EL (cell line): ENCODE measurements at regions not wholly inside any gene's neighbourhood (a gene's known extent, or its start where the extent isn't known, plus 50 kb on each side); places are given as distances from the start of the nearest gene placed in this dataset.

Experiments used
- DNase-seq: peaks from one replicate; pipeline ENCODE4 v3.0.0-alpha.2; 2016

DNA sequence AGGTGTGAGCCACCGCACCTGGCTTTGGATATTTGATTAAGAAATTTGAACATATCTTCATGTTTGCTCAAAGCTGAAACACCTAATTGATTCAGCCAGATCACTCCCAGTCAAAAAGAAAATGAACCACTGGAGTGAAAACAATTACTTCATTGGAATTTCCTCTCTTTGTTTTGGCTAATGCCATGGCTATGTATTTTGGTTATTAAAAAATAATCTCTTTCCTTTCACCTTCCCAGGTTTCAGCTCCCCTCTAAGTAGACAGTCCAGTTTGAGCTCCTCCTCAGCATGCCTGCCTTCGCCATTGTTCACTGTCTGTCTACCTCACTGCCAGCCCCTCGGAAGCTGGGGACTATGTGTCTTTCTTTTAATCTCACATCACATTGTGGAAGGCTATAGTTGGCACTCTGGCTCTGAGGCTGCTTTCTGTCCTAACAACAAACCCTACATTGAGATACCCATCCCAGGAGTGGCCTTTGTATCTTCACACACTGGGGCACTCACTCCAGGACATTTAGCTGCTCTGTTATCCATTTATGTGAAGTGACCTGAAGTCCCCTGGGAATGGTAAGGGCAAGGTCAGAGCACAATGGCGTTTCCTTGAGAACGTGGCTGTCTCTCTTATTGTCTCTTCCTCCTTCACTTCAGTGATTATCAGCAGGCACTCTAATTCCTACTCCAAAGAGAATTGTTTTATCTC lies 764.0 kb upstream of the CITED2 start:
- DNase-seq, result no peak

DNA sequence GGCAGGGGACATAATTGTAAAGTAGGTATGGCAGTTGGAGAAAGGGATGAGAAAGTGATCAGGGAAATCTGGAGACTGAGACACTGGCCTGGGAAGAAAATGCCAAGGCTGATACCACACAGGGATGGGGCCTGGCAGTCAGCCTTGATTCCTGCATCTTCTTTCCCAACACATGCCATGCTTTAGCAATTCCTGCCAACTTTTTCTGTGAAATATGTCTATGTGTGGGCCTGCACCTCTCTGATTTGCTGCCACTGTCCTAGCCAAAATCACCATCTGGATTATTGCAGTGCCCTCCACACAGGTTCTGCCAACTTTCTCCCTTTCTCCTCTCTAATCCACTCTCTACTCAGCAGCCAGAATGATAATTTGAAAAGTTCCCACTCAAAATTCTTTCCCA lies 759.8 kb upstream of the CITED2 start:
- DNase-seq, result no peak

- no peak for DNase-seq
Measured at GRCh38 chr6:140130074-140130473, 755.6 kb upstream of the CITED2 start.

DNA sequence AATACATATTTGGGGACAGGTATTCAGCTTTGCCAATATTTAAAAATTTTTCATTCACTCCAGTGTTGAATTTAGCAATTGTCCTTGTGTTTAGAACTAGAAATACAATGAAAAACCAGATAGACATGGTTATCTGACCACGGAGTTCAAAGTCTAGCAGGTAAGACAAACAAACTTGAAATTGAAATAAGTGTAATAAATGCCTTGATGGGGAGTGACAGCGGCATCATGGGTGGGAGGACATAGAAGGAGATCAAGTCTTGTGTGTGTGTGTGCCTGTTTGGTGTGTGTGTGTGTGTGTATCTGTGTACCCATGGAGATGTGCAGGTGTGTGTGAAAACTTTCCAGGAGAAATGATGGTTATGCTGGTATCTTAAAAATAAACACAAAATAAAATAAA lies 750.0 kb upstream of the CITED2 start:
- DNase-seq, result no peak

GRCh38 chr6:140108167-140108566 lies 733.7 kb upstream of the CITED2 start:
- DNase-seq, result no peak

GRCh38 chr6:140107216-140107615 lies 732.8 kb upstream of the CITED2 start:
- no peak for DNase-seq

GRCh38 chr6:140105857-140106256 lies 731.4 kb upstream of the CITED2 start:
- peak; percentile 12 for DNase-seq

- no peak for DNase-seq
Measured at GRCh38 chr6:140105241-140105640, 730.8 kb upstream of the CITED2 start.

GRCh38 chr6:140101818-140102217 lies 727.4 kb upstream of the CITED2 start:
- DNase-seq, result no peak

- DNase-seq, result no peak
Measured at GRCh38 chr6:140101367-140101766, 726.9 kb upstream of the CITED2 start.

- no peak for DNase-seq
Measured at GRCh38 chr6:140095532-140095931, 721.1 kb upstream of the CITED2 start.

DNA sequence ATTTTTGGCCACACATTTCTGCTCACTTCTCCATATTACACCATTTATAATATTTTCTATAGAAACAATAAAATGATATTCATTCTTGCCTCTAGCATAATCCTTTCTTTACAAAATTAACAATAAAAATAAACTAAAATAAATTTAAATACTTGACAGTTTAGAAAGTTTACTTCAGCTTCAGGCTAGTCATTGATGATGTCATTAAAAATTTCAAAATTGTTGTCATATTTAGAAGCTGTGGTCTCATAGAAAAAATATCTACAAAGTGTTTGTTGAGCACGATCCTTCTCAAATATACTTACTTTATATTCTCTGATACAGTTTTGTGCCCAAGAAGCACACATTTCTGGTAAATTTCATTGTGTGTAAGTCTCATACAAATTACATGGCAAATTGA lies 717.4 kb upstream of the CITED2 start:
- no peak for DNase-seq

GRCh38 chr6:140090871-140091270 lies 716.4 kb upstream of the CITED2 start:
- no peak for DNase-seq

GRCh38 chr6:140083375-140083774 lies 708.9 kb upstream of the CITED2 start:
- DNase-seq, result no peak

GRCh38 chr6:140082867-140083297 lies 708.4 kb upstream of the CITED2 start:
- DNase-seq, result peak; percentile 48

- DNase-seq, result peak; percentile 47
Measured at GRCh38 chr6:140079328-140079727, 704.9 kb upstream of the CITED2 start.

DNA sequence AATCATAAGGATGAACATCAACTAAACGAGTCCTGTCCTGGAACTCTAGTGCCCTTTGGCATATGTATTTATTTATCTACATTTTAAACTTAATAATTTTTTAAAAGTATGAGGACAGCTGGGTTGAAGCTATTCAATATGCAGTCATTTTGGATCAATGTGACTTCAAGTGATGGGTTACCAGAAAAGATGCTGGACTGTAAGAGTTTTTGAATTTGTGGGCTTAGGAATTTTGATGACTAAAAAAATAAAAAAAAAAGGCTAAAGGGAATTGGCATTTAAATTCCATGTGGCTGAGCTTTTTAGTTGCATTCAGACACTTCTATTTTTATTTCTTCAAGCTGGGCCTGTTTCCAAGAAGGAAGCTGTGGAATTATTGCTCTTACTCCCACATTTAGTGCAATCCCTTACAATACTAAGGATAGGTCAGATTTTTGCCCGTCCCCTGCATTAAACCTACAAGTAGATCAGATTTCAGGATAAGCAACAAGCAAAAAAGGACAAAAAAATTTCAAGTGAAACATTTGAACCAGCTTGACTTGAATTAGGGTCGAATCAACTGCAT lies 704.2 kb upstream of the CITED2 start:
- DNase-seq, result peak; percentile 96

DNA sequence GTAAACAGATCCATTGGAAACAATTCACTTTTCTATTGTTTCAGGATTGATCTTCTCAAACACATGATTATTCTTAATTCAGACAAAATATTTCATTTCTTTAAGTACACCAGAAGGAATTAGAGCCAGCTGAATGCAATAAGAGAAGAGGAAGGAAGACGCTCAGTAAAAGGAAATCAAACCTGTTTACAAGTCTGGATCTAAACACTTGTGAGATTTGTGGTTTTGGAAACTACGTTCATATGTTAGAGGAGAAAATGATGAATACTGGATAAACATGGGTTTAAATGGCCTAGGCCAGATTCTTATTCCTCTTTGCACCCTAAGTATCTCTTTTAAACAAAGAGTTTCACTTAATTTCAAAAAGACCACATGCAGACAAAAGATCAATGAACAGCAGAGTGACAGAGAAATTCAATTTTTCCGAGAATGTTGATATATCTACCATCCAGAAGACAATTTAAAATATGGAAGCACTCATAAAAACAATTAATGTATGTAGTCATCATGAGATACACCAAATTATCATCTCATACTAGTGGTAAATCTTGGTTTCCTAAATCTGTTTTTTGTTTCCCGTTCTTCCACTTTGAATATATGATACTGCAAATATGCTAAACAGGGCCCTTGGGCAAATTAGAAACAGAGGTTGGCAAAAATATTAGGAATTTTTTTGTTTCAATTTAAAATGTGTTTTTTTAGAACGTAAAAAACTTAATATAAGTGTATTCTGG lies 703.5 kb upstream of the CITED2 start:
- no peak for DNase-seq

GRCh38 chr6:140076105-140076504 lies 701.7 kb upstream of the CITED2 start:
- DNase-seq, result no peak

GRCh38 chr6:140073456-140073855 lies 699.0 kb upstream of the CITED2 start:
- DNase-seq, result peak; percentile 52

GRCh38 chr6:140071601-140072062 lies 697.2 kb upstream of the CITED2 start:
- DNase-seq, result peak; percentile 90

DNA sequence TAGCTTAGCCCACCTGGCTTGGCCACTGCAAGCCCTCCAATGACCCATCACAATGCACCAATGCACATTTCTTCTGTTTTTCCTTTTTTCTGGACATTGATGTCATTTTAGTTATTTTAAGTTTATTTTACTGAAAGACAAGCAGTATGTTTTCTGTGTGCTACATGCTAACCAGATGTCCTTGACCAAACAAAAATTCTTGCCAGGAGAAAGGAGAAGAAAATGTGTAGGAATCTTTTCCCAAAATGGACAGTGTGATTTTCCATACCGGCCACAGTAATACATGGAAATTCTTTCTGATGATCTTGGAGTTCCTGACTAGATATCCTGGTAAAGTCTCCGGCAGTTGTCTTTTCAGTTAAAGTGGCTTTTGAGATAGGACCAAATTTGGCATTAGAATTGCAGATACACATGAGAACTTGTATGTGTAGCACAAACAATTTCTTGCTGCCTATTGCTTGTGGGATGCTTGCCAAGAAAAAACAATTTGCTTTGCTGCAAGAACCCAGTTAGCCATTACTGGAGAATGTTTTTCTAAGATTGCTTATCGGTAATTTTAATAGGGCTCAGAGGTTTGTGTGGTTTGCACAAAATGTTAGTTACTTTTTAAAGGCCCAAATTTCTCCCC lies 696.5 kb upstream of the CITED2 start:
- DNase-seq, result peak; percentile 93

DNA sequence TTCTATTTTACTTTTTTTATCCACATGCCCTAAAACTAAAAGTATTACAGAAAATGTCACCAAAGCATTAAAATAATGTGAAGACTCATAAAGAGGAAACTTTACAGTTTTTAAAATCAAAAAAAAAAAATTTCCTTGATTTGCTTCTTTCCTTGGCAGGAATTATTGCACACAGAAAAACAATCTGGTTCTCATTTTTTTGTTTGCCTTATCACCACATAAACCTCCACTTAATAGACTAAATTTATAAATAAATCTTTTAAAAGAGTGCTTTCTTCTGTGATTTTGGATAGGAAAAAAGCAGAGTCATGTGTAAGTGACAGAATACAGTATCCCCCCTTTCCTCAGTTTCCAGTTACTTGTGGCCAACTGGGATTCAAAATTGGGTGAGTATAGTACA lies 695.1 kb upstream of the CITED2 start:
- no peak for DNase-seq

DNA sequence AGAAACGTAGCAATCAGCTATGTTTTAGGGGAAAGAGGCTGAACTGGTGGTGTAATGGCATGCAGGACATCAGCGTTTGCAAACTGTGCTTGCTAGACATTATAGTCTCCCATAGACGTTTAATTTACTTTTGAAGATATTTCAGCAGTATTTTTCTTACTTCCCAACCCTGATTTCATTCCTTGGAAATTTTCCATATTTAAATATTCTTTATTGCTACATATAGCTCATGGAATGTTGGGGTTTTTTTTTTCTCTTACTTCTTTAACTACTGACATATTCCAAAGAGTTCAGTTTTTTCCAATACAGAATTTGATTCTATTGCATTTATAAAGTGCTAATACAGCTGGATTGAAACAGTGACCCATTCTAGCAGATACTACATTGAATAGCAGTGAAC lies 694.4 kb upstream of the CITED2 start:
- no peak for DNase-seq
